Activated T-cell treated with anti-CD3 and anti-CD28 coated beads, Interleukin-2, amount 50 U/mL, for 72 hours (primary cell): ENCODE measurements at regions not wholly inside any gene's neighbourhood (a gene's known extent, or its start where the extent isn't known, plus 50 kb on each side); places are given as distances from the start of the nearest gene placed in this dataset.

Source experiments
- ATAC-seq, 2 donors: fragments of 150-1000 bp; cut with Tn5 transposase; replicated peaks in 1 of 2; 2 replicates each; pipeline ENCODE4 v1.10.0; 2021; ENCODE audit warnings: moderate library complexity in 2 of 2, mild to moderate bottlenecking in 1 of 2
- DNase-seq, 2 donors: peaks; one replicate each; pipeline ENCODE4 v3.0.0; 2021 to 2022; ENCODE audit warnings: mixed read lengths in 1 of 2
- H3K27ac Mint-ChIP-seq: one replicate; pipeline ENCODE4 v1.8.0; 2022; ENCODE audit warnings: mild to moderate bottlenecking, moderate library complexity, mixed read lengths
- H3K27me3 Mint-ChIP-seq: one replicate; pipeline ENCODE4 v1.8.0; 2022; ENCODE audit warnings: low read depth, mixed read lengths
- H3K36me3 Mint-ChIP-seq, 2 donors: one replicate each; pipeline ENCODE4 v1.8.0; 2022; ENCODE audit warnings: mixed read lengths in 2 of 2, mild to moderate bottlenecking in 1 of 2; ENCODE audit not compliant: insufficient read depth in 2 of 2
- H3K4me1 Mint-ChIP-seq: one replicate; pipeline ENCODE4 v1.8.0; 2022; ENCODE audit warnings: low read depth, mixed read lengths
- H3K4me3 Mint-ChIP-seq, 2 donors: one replicate each; pipeline ENCODE4 v1.8.0; 2022; ENCODE audit warnings: mild to moderate bottlenecking in 2 of 2, mixed read lengths in 2 of 2, moderate library complexity in 2 of 2
- H3K9me3 Mint-ChIP-seq, 2 donors: one replicate each; pipeline ENCODE4 v1.8.0; 2022; ENCODE audit warnings: mixed read lengths in 2 of 2

DNA sequence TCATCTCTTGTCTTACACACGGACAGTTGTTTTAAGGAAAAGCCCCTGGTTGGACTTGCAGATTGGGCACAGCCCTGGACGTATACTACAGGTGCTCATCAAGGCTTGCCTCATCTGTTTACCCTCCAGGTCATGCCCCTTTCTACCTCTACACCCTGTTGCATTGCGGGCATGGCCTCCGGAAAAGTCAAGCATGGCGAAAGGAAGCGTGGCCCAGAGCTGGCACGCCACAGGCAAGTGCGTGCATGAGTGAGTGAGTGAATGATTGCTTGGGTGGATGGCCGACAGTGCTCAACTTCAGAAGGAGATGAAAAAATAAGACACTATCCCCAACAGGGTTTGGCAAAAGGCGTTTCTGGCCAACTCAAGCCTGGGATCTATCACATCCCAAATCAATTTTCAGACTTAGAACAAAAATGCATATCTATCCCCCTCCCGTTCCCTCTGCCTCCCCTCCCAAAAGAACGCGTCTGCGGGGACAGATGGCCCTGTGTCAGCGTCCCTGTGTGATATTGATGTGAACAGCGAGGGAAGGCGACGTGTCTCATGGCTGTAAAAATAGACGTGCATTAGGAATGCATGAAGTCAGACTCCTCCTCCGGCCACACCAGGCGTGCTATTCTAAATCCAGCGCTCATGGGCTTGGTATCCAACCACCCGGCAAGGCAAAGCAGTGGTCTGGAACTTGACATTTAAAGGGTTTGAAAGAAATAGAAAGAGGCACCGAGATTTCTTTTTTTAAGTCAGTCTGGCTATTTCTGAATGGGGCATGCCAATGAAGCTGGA, 96.0 kb downstream of the RPLP1 start:
- ATAC-seq = no peak
- H3K27ac Mint-ChIP-seq = no peak overlapping the region
- no peaks in the 10 kb centered on the region for H3K4me1 Mint-ChIP-seq
- peaks cover 2% of the 10 kb centered on the region in 2 donors for H3K36me3 Mint-ChIP-seq
- H3K27me3 Mint-ChIP-seq = peaks cover 26% of the 10 kb centered on the region
- peaks cover 2% of the 10 kb centered on the region in 2 donors for H3K9me3 Mint-ChIP-seq
- no peak for DNase-seq
- H3K4me3 Mint-ChIP-seq = no peak overlapping the region

DNA sequence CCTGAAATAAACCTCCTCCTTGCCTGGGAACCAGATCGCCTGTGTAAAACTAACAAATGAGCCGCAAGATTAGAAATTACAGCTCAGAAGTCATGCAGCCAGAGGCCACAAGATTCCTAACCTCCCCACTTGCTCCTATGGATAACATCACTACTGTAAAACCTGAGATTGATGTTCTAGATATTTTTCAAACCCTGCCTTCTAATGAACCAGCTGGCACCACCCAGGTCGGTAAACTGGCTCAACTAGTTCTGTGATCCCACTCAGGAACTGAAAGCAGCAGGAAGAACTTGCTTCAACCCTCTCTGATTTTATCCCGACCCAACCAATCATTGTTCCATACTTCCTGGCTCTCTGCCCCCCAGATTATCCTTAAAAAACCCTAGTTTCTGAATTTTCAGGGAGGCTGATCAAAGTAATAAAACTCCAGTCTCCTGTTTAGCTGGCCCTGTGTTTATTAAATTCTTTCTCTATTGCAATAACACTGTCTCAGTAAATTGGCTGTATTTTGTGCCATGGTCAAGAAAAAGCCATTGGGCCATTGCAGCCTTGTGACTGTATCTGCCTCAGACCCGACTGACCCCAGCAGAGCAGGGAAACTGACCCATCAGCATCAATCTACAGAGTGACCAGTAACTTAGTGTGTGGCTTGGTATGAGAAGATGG, 98.9 kb downstream of the RPLP1 start:
- H3K27me3 Mint-ChIP-seq = peaks cover 26% of the 10 kb centered on the region
- peaks cover 2% of the 10 kb centered on the region in 2 donors for H3K36me3 Mint-ChIP-seq
- no peak overlapping the region for H3K27ac Mint-ChIP-seq
- H3K4me1 Mint-ChIP-seq = no peaks in the 10 kb centered on the region
- ATAC-seq = no peak
- H3K4me3 Mint-ChIP-seq = no peak overlapping the region
- no peak for DNase-seq
- H3K9me3 Mint-ChIP-seq = peaks cover 2% of the 10 kb centered on the region in 2 donors

DNA sequence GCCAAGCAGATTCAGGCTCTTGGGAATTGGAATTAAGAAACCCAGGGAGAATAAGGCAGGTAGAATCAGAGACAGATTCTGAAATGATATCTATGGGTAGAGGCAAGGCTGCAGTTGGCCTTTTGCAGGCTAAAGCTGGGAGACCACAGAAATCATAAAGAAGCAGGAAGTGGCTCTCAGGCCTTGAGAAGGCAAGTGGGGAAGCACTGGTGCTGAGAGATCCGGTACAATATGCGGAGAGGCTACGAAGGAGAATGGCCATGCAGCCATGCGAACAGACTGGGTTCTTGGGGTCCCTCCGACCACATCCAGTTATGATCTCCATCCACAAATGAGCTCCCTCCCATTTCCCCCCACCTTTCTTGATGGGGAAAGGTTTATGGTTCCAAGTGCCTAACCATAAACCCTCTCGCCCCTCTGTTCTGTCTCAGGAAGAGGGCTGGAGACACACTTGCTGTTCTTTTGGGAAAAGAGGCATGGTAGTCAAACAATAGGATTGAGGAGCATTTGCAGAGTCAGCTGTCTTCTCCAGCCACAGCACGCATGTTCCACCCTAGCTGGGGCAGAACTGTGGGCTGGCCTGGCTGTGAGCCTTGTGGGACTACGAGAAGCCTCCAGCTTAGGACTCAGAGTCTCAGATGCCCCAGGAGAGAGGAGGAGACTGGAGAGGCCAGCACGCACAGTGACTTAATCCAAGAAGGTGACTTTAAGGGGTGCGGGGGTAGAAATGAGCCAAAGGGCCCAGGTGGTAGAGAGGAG, 99.6 kb downstream of the RPLP1 start:
- Mint-ChIP-seq H3K27ac (no peak overlapping the region), H3K4me3 (no peak overlapping the region), H3K9me3 (peaks cover 2% of the 10 kb centered on the region in 2 donors), H3K36me3 (peaks cover 2% of the 10 kb centered on the region in 2 donors), H3K27me3 (peaks cover 26% of the 10 kb centered on the region), H3K4me1 (no peaks in the 10 kb centered on the region)
- ATAC-seq = no peak
- DNase-seq = no peak

DNA sequence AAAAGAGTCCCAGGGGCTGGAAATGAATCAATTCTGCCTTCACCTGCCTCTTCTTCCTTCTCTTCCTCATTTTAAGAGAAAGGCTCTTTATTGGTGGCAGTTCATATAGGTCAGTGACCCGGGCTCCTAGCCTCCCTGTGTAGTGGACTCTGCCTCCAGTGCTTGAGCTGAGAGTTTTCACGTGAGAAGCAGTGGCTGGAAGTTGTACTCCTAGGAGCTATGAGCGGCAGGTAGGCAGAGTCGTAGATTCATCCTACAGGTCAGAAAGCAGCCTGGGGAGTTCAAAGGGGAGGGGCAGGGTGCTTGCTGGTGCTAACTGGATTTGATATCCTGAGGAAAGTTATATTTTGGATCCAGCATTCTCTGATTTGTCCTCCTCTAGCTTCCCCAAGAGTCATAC, 101.1 kb downstream of the RPLP1 start:
- Mint-ChIP-seq H3K36me3 (peaks cover 2% of the 10 kb centered on the region in 2 donors), H3K4me3 (no peak overlapping the region), H3K4me1 (no peaks in the 10 kb centered on the region), H3K27me3 (peaks cover 19% of the 10 kb centered on the region), H3K27ac (no peak overlapping the region), H3K9me3 (peaks cover 2% of the 10 kb centered on the region in 2 donors)
- DNase-seq (no peak), ATAC-seq (no peak)

DNA sequence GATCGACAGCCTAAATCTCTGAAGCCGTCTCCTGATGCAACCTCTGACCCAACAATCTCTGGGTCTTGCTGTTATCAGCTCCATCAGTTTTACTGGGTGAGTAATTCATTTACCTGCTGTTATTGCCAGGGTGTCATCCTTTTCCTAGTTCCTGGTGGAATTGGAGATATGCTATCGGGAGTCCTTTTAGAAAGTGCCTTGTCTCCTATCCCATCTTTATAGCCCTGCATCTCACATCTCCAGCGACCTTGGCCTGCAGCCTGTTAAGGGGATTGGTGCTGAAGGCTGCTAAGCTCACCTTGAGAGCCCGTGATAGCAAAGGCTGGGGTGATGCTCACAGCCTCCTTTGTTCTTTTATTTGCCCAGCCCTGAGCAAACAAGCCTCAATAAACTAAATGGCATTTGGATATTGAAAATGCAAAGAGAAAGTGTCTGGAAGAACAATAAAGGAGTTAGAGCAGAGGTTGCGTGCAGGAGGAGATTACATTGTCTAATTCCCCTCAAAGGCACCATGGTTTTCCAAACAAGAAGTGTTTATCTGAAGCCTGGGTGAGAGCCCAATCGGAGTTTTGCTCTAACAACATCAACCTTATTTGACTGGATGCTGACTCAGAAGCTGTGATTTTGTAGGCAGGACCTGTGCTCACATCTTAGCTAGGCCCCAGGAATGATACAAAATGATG, 101.8 kb downstream of the RPLP1 start:
- H3K4me3 Mint-ChIP-seq = no peak overlapping the region
- no peak for DNase-seq
- no peaks in the 10 kb centered on the region for H3K4me1 Mint-ChIP-seq
- no peak overlapping the region for H3K27ac Mint-ChIP-seq
- peaks cover 2% of the 10 kb centered on the region in 2 donors for H3K36me3 Mint-ChIP-seq
- ATAC-seq = no peak
- H3K27me3 Mint-ChIP-seq = peaks cover 12% of the 10 kb centered on the region
- H3K9me3 Mint-ChIP-seq = peaks cover 2% of the 10 kb centered on the region in 2 donors

DNA sequence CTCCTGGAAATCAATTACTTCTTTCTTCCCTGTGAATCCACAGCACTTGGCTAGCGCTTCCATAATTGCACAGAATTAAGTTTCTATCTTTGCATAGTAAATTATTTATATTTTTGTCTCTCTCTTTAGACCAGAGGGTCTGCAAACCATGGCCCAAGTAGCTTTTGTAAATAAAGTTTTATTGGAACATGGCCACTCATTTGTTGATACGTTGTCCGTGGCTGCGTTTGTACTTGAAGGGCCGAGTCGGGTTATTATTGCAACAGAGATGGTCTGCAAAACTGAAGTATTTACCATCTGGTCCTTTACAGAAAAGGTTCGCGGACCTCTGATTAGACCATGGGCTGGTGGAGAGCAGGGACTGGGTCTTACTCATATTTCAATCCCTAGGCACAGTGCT, 102.5 kb downstream of the RPLP1 start:
- DNase-seq (no peak), ATAC-seq (no peak)
- H3K27ac Mint-ChIP-seq = no peak overlapping the region
- peaks cover 2% of the 10 kb centered on the region in 2 donors for H3K36me3 Mint-ChIP-seq
- no peaks in the 10 kb centered on the region for H3K4me1 Mint-ChIP-seq
- H3K9me3 Mint-ChIP-seq = peaks cover 2% of the 10 kb centered on the region in 2 donors
- peaks cover 6% of the 10 kb centered on the region for H3K27me3 Mint-ChIP-seq
- H3K4me3 Mint-ChIP-seq = no peak overlapping the region

DNA sequence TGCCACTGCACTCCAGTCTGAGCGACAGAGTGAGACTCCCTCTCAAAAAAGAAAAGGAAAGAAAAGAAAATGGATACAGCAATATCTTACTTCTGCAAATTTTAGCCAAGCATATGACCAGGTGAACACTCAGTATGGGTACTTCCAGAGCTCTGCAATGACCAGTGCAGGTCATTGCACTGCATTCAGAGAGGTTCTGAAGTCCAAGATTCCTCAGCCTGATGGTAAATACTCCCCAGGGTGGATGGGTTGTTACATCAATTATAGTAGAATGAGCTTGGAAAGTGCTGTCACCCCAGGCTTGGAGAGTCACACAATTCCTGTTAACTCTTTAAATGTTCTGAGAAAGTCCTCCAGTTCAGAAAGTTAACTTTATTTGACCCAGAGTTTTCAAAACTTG, 103.7 kb downstream of the RPLP1 start:
- Mint-ChIP-seq H3K27ac (no peak overlapping the region), H3K9me3 (peaks cover 1 to 2% of the 10 kb centered on the region in 2 donors), H3K4me3 (no peak overlapping the region), H3K27me3 (no peaks in the 10 kb centered on the region), H3K4me1 (no peaks in the 10 kb centered on the region), H3K36me3 (peaks cover 0 to 2% of the 10 kb centered on the region in 2 donors)
- DNase-seq (no peak), ATAC-seq (no peak)

DNA sequence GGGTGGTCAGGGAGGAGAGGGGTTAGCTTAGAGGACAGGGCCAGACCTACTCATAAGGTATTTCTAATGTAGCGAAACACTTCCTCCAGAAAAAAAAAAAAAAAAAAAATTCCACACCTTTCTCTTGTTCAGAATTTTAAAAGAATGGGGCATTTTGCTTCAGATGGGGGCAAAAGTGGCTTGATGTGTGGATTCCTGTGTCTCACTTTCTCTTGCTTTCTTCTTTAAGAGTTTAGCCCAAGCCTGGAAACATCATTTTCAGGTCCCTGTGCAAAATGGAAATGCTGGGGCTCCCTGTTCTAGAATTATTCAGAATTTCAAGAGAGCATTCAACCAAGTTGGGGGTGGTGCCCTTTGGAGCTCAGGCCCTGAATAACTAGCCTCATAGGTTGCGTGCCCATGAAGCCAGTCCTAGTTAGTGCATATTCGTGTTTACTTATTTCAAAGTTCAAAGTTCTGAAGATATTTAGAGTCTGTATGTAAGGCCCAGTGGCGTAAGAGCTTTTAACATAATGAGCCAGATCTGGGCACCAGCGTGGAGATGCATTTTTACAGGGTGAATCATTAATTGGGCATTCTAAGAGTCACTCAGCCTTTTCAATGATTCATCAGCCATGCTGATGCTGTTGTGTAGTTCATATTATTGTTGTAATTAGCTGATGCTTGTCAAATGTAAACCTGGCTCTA, 104.5 kb downstream of the RPLP1 start:
- Mint-ChIP-seq H3K4me3 (no peak overlapping the region), H3K27ac (no peak overlapping the region), H3K27me3 (no peaks in the 10 kb centered on the region), H3K9me3 (peaks cover 0 to 2% of the 10 kb centered on the region in 2 donors), H3K36me3 (no peaks in the 10 kb centered on the region), H3K4me1 (no peaks in the 10 kb centered on the region)
- DNase-seq = no peak
- ATAC-seq = no peak

DNA sequence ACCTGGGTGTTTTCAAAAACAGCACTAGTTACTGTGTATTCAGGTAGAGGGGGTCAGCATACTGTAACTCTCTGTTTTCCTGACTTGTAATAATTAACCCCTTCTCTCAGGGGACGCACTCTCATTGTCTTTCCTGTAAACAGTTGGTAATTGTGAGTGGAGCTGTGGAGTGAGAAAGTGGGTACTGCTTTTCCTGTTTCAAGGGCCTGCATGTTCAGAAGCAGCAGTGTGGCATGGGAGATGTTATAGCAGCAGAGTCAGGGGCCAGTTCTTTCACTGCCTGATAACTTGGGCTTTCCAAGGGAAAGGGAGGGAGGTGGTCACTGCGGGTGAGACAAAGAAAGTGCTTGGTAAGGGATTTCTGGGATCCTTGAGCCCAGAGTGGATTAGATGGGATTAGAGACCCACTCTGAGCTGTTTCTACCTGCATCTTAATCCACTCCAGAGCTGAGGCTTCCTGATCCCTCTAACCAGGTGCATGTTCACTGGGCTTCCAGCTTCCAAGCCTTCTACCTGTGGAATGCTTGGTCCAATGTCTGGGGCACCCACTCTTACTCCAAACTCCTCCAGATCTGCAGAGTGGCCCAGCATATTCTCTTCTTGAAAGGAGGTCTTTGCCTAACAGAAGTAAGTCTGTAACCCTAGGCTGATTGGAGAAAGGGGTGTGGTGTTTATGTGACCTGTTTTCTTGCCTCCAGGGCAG, 105.2 kb downstream of the RPLP1 start:
- H3K4me3 Mint-ChIP-seq = no peak overlapping the region
- no peak for ATAC-seq

DNA sequence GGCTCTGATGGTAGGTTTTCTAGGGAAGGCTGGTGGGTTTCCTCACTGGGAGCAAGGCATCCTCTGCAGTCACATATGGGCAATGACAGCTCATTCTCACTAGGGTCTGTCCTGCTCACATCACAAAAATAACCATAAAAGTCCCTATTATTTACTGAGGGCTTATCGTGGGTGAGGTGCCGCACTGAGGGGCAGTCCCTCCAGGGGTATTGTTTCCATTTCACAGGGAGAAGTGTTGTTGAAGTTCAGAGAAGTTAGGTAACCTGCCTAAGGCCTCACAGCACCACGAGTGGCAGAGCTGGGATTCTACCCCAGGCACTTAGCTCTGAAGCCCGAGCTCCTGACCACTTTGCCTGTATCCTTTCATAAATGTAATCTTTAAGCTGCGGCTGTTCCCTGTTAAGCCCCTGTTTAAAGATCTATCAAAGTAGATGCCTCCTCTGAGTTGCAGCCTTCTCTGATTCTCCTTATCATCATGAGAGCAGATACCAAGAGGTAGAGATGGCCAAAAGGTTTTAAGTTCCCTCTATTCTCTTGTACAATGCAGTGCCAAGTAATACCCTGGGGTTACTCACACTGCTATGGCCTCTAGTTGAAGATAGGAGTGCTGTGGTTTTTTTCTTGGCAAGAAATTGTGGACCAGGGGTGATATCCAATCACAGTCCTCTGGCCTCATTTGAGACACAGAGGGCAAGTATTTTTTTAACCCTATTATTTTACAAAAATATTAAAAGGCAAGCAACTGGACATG, 107.0 kb downstream of the RPLP1 start:
- peaks cover 7% of the 10 kb centered on the region for H3K27me3 Mint-ChIP-seq
- no peaks in the 10 kb centered on the region for H3K9me3 Mint-ChIP-seq
- no peaks in the 10 kb centered on the region for H3K4me1 Mint-ChIP-seq
- no peak for DNase-seq
- no peak for ATAC-seq
- H3K27ac Mint-ChIP-seq = no peak overlapping the region
- no peak overlapping the region for H3K4me3 Mint-ChIP-seq
- H3K36me3 Mint-ChIP-seq = no peaks in the 10 kb centered on the region

More for the DNA sequence above, 105.2 kb downstream of the RPLP1 start:
- Mint-ChIP-seq H3K9me3 (no peaks in the 10 kb centered on the region), H3K36me3 (no peaks in the 10 kb centered on the region), H3K27me3 (peaks cover 3% of the 10 kb centered on the region), H3K27ac (no peak overlapping the region), H3K4me1 (no peaks in the 10 kb centered on the region)
- DNase-seq = no peak

DNA sequence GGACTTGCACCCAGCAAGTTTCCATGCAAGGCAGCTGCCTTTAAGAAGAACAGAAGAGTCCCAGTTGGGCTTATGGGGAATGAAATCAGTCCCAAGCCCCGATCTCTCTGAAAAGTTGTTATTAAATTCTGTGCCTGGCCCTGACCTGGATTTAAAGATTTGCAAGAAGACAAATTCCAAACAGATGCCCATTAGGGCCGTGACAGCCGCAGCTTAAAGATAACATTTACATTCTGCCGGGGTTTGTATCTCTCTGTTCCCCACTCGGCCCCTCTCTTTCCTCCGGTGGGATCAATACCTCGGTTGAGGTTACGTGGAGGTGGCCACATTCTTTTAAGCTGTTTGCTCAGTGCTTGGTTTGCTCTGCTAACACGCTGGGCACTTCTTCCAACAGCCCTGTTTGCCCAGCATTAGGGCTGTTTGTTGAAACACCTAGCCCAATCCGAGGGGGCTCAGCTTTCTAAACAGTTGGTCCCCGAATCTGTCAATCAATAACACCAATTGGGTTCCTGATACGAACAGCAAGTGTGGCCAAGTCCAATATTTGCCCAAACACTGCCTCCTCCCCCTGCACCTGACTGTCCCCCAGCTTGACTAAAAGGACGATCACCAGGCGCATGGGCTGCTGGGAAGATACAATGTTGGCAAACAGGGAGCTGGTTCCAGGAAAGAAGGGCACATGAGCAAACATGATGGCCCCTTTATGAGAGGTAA, 108.6 kb downstream of the RPLP1 start:
- Mint-ChIP-seq H3K4me1 (no peaks in the 10 kb centered on the region), H3K9me3 (no peaks in the 10 kb centered on the region), H3K27ac (no peak overlapping the region), H3K27me3 (peaks cover 7% of the 10 kb centered on the region), H3K4me3 (no peak overlapping the region), H3K36me3 (no peaks in the 10 kb centered on the region)
- no peak for ATAC-seq
- no peak for DNase-seq
